ENCODE measurements at regions not wholly inside any gene's neighbourhood (a gene's known extent, or its start where the extent isn't known, plus 50 kb on each side); places are given as distances from the start of the nearest gene placed in this dataset.

GRCh38 chr1:29961293-29962059 lies 725.2 kb downstream of the PTPRU start:
- ChIA-PET CTCF (no interaction called here), POLR2A (ENCODE audit: low non-redundant PET) (no interaction called here)
- no peak for TF ChIP-seq CTCF (conservative IDR thresholded peaks at IDR 0.05; ENCODE audit: low read depth)
- no peak for DNase-seq (ENCODE audit: low spot score)
- no peak overlapping the region for H3K27ac ChIP-seq

- POLR2A ChIA-PET (ENCODE audit: low non-redundant PET): no interaction called here
Observed at GRCh38 chr1:29960876-29961275, 724.6 kb downstream of the PTPRU start.

GRCh38 chr1:29960156-29960755 lies 723.9 kb downstream of the PTPRU start:
- H3K27ac ChIP-seq: no peak overlapping the region
- ChIA-PET POLR2A (ENCODE audit: low non-redundant PET) (no interaction called here), CTCF (interaction anchor here (0.6 kb wide), 1 partner anchor 200 kb away, joined by 3 read pairs; no protein-coding TSS in a partner anchor)
- TF ChIP-seq CTCF (conservative IDR thresholded peaks at IDR 0.05; ENCODE audit: low read depth): no peak
- no peak for DNase-seq (ENCODE audit: low spot score)

More at GRCh38 chr1:29960876-29961275, 724.6 kb downstream of the PTPRU start:
- CTCF ChIA-PET: interaction anchor here (0.6 kb wide), 1 partner anchor 200 kb away, joined by 3 read pairs; no protein-coding TSS in a partner anchor
- no peak overlapping the region for H3K27ac ChIP-seq
- no peak for DNase-seq (ENCODE audit: low spot score)
- no peak for TF ChIP-seq CTCF (conservative IDR thresholded peaks at IDR 0.05; ENCODE audit: low read depth)

GRCh38 chr1:29959356-29959755 lies 723.0 kb downstream of the PTPRU start:
- CTCF ChIA-PET: no interaction called here
- POLR2A ChIA-PET (ENCODE audit: low non-redundant PET): no interaction called here

GRCh38 chr1:29958271-29958670 lies 721.9 kb downstream of the PTPRU start:
- CTCF ChIA-PET: no interaction called here
- DNase-seq (ENCODE audit: low spot score): no peak
- POLR2A ChIA-PET (ENCODE audit: low non-redundant PET): no interaction called here
- no peak overlapping the region for H3K27ac ChIP-seq
- TF ChIP-seq CTCF (conservative IDR thresholded peaks at IDR 0.05; ENCODE audit: low read depth): no peak

More at GRCh38 chr1:29959356-29959755, 723.0 kb downstream of the PTPRU start:
- TF ChIP-seq CTCF (conservative IDR thresholded peaks at IDR 0.05; ENCODE audit: low read depth): no peak
- no peak for DNase-seq (ENCODE audit: low spot score)
- H3K27ac ChIP-seq: no peak overlapping the region

- DNase-seq (ENCODE audit: low spot score): no peak
- no peak overlapping the region for H3K27ac ChIP-seq
- TF ChIP-seq CTCF (conservative IDR thresholded peaks at IDR 0.05; ENCODE audit: low read depth): no peak
- ChIA-PET POLR2A (ENCODE audit: low non-redundant PET) (no interaction called here), CTCF (no interaction called here)
Observed at GRCh38 chr1:29956349-29957030, 720.2 kb downstream of the PTPRU start.

Measured in RWPE1 (cell line).